ENCODE measurements at regions not wholly inside any gene's neighbourhood (a gene's known extent, or its start where the extent isn't known, plus 50 kb on each side); places are given as distances from the start of the nearest gene placed in this dataset.

GRCh38 chr2:151083856-151084795, 177.5 kb downstream of the RBM43 start:
- no peak for DNase-seq (ENCODE audit: low spot score)

GRCh38 chr2:151078889-151079288, 182.8 kb downstream of the RBM43 start:
- no peak for DNase-seq (ENCODE audit: low spot score)

GRCh38 chr2:151071906-151072305, 189.8 kb downstream of the RBM43 start:
- no peak for DNase-seq (ENCODE audit: low spot score)

GRCh38 chr2:151071382-151071781, 190.3 kb downstream of the RBM43 start:
- no peak for DNase-seq (ENCODE audit: low spot score)

GRCh38 chr2:151070253-151070652, 191.4 kb downstream of the RBM43 start:
- no peak for DNase-seq (ENCODE audit: low spot score)

- DNase-seq (ENCODE audit: low spot score), result no peak
These were observed 193.8 kb downstream of the RBM43 start for GRCh38 chr2:151067658-151068369.

- no peak for DNase-seq (ENCODE audit: low spot score)
These were observed 198.4 kb downstream of the RBM43 start for GRCh38 chr2:151063271-151063670.

GRCh38 chr2:151060287-151060686, 201.4 kb downstream of the RBM43 start:
- no peak for DNase-seq (ENCODE audit: low spot score)

- no peak for DNase-seq (ENCODE audit: low spot score)
These were observed 204.8 kb downstream of the RBM43 start for GRCh38 chr2:151056870-151057269.

- no peak for DNase-seq (ENCODE audit: low spot score)
These were observed 208.0 kb downstream of the RBM43 start for GRCh38 chr2:151053661-151053990.

GRCh38 chr2:151052850-151053660, 208.6 kb downstream of the RBM43 start:
- DNase-seq (ENCODE audit: low spot score), result no peak

GRCh38 chr2:151051574-151052220, 210.0 kb downstream of the RBM43 start:
- peak; percentile 48 for DNase-seq (ENCODE audit: low spot score)

GRCh38 chr2:151049746-151050145, 211.9 kb downstream of the RBM43 start:
- no peak for DNase-seq (ENCODE audit: low spot score)

GRCh38 chr2:151048331-151049054, 213.2 kb downstream of the RBM43 start:
- DNase-seq (ENCODE audit: low spot score), result no peak

- no peak for DNase-seq (ENCODE audit: low spot score)
These were observed 218.2 kb downstream of the RBM43 start for GRCh38 chr2:151043484-151043883.

- DNase-seq (ENCODE audit: low spot score), result no peak
These were observed 218.7 kb downstream of the RBM43 start for GRCh38 chr2:151042964-151043363.

GRCh38 chr2:151040039-151040438, 221.6 kb downstream of the RBM43 start:
- DNase-seq (ENCODE audit: low spot score), result no peak

GRCh38 chr2:151038516-151038915, 223.1 kb downstream of the RBM43 start:
- no peak for DNase-seq (ENCODE audit: low spot score)

GRCh38 chr2:151037434-151037833, 224.2 kb downstream of the RBM43 start:
- no peak for DNase-seq (ENCODE audit: low spot score)

GRCh38 chr2:151033271-151034248, 228.1 kb downstream of the RBM43 start:
- DNase-seq (ENCODE audit: low spot score), result no peak

Measured in activated CD4-positive, alpha-beta T cell treated with anti-CD3 and anti-CD28 coated beads, Interleukin-2, Interleukin-4, amounts not matched to agents 100 ng/mL and 50 ng/mL, durations not matched to agents 16 hours and 8 hours (primary cell).